ENCODE measurements at regions not wholly inside any gene's neighbourhood (a gene's known extent, or its start where the extent isn't known, plus 50 kb on each side); places are given as distances from the start of the nearest gene placed in this dataset.

GRCh38 chr16:59567496-59567895, 833.4 kb upstream of the GOT2 start:
- peaks cover 1 to 26% (median 11%) of the 10 kb centered on the region in 7 donors for H3K9me3 Mint-ChIP-seq
- Histone ChIP-seq H3K36me3 (ENCODE audit: control insufficient read depth, insufficient read depth, low read length) (no peaks in the 10 kb centered on the region), H3K4me3 (ENCODE audit: low read depth, low read length) (no peak overlapping the region), H3K4me1 (ENCODE audit: control insufficient read depth, insufficient read depth, low read length, poor library complexity, severe bottlenecking) (no peaks in the 10 kb centered on the region), H3K9me3 (ENCODE audit: control insufficient read depth in 2 of 2, low read length in 2 of 2) (peaks cover 9 to 10% of the 10 kb centered on the region in 2 experiments), H3K27me3 (ENCODE audit: control insufficient read depth, insufficient read depth, low read length) (no peaks in the 10 kb centered on the region), H3K27ac (ENCODE audit: insufficient read depth, low read length, poor library complexity, severe bottlenecking) (no peak overlapping the region)
- H3K36me3 Mint-ChIP-seq: no peaks in the 10 kb centered on the region
- ATAC-seq (ENCODE audit: low read depth in 2 of 2) (no peak), DNase-seq (no peak)
- H3K27ac Mint-ChIP-seq: no peak overlapping the region
- H3K4me3 Mint-ChIP-seq: no peak overlapping the region
- H3K27me3 Mint-ChIP-seq: no peaks in the 10 kb centered on the region
- H3K4me1 Mint-ChIP-seq: no peaks in the 10 kb centered on the region

GRCh38 chr16:59566446-59566845, 832.3 kb upstream of the GOT2 start:
- Histone ChIP-seq H3K36me3 (ENCODE audit: control insufficient read depth, insufficient read depth, low read length) (no peaks in the 10 kb centered on the region), H3K4me3 (ENCODE audit: low read depth, low read length) (no peak overlapping the region), H3K9me3 (ENCODE audit: control insufficient read depth in 2 of 2, low read length in 2 of 2) (peaks cover 4 to 9% of the 10 kb centered on the region in 2 experiments), H3K4me1 (ENCODE audit: control insufficient read depth, insufficient read depth, low read length, poor library complexity, severe bottlenecking) (no peaks in the 10 kb centered on the region), H3K27ac (ENCODE audit: insufficient read depth, low read length, poor library complexity, severe bottlenecking) (no peak overlapping the region), H3K27me3 (ENCODE audit: control insufficient read depth, insufficient read depth, low read length) (no peaks in the 10 kb centered on the region)
- no peak overlapping the region for H3K27ac Mint-ChIP-seq
- no peak for DNase-seq
- H3K9me3 Mint-ChIP-seq: peaks cover 1 to 26% (median 8%) of the 10 kb centered on the region in 7 donors
- no peaks in the 10 kb centered on the region for H3K4me1 Mint-ChIP-seq
- no peak for ATAC-seq (ENCODE audit: low read depth in 2 of 2)
- H3K36me3 Mint-ChIP-seq: no peaks in the 10 kb centered on the region
- no peak overlapping the region for H3K4me3 Mint-ChIP-seq
- H3K27me3 Mint-ChIP-seq: no peaks in the 10 kb centered on the region

- H3K4me3 ChIP-seq (ENCODE audit: low read depth, low read length): no peak overlapping the region
- no peak overlapping the region for H3K4me3 Mint-ChIP-seq
- H3K36me3 ChIP-seq (ENCODE audit: control insufficient read depth, insufficient read depth, low read length): no peaks in the 10 kb centered on the region
- no peak for ATAC-seq (ENCODE audit: low read depth in 2 of 2)
- no peaks in the 10 kb centered on the region for H3K27me3 Mint-ChIP-seq
- H3K4me1 Mint-ChIP-seq: no peaks in the 10 kb centered on the region
- no peak overlapping the region for H3K27ac ChIP-seq (ENCODE audit: insufficient read depth, low read length, poor library complexity, severe bottlenecking)
- DNase-seq: no peak
- peaks cover 1 to 17% (median 4%) of the 10 kb centered on the region in 7 donors for H3K9me3 Mint-ChIP-seq
- no peak overlapping the region for H3K27ac Mint-ChIP-seq
- no peaks in the 10 kb centered on the region for H3K9me3 ChIP-seq (ENCODE audit: control insufficient read depth in 2 of 2, low read length in 2 of 2)
- no peaks in the 10 kb centered on the region for H3K4me1 ChIP-seq (ENCODE audit: control insufficient read depth, insufficient read depth, low read length, poor library complexity, severe bottlenecking)
- H3K27me3 ChIP-seq (ENCODE audit: control insufficient read depth, insufficient read depth, low read length): no peaks in the 10 kb centered on the region
- H3K36me3 Mint-ChIP-seq: no peaks in the 10 kb centered on the region
These were observed 824.6 kb upstream of the GOT2 start for GRCh38 chr16:59558679-59559078.

- Mint-ChIP-seq H3K27me3 (no peaks in the 10 kb centered on the region), H3K9me3 (peaks cover 0 to 40% (median 12%) of the 10 kb centered on the region in 7 donors), H3K4me1 (no peaks in the 10 kb centered on the region), H3K36me3 (no peaks in the 10 kb centered on the region), H3K4me3 (no peak overlapping the region), H3K27ac (no peak overlapping the region)
- DNase-seq: no peak
- H3K4me1 ChIP-seq (ENCODE audit: control insufficient read depth, insufficient read depth, low read length, poor library complexity, severe bottlenecking): no peaks in the 10 kb centered on the region
- no peaks in the 10 kb centered on the region for H3K9me3 ChIP-seq (ENCODE audit: control insufficient read depth in 2 of 2, low read length in 2 of 2)
- ATAC-seq (ENCODE audit: low read depth in 2 of 2): no peak
- no peaks in the 10 kb centered on the region for H3K36me3 ChIP-seq (ENCODE audit: control insufficient read depth, insufficient read depth, low read length)
- no peak overlapping the region for H3K27ac ChIP-seq (ENCODE audit: insufficient read depth, low read length, poor library complexity, severe bottlenecking)
- H3K4me3 ChIP-seq (ENCODE audit: low read depth, low read length): no peak overlapping the region
- no peaks in the 10 kb centered on the region for H3K27me3 ChIP-seq (ENCODE audit: control insufficient read depth, insufficient read depth, low read length)
These were observed 818.0 kb upstream of the GOT2 start for GRCh38 chr16:59552164-59552563.

GRCh38 chr16:59545721-59546120, 811.6 kb upstream of the GOT2 start:
- H3K36me3 ChIP-seq (ENCODE audit: control insufficient read depth, insufficient read depth, low read length): no peaks in the 10 kb centered on the region
- no peak overlapping the region for H3K4me3 Mint-ChIP-seq
- peaks cover 2 to 25% (median 9%) of the 10 kb centered on the region in 7 donors for H3K9me3 Mint-ChIP-seq
- H3K36me3 Mint-ChIP-seq: no peaks in the 10 kb centered on the region
- H3K27ac Mint-ChIP-seq: no peak overlapping the region
- no peaks in the 10 kb centered on the region for H3K9me3 ChIP-seq (ENCODE audit: control insufficient read depth in 2 of 2, low read length in 2 of 2)
- no peaks in the 10 kb centered on the region for H3K4me1 ChIP-seq (ENCODE audit: control insufficient read depth, insufficient read depth, low read length, poor library complexity, severe bottlenecking)
- no peak overlapping the region for H3K4me3 ChIP-seq (ENCODE audit: low read depth, low read length)
- ATAC-seq (ENCODE audit: low read depth in 2 of 2) (no peak), DNase-seq (no peak)
- H3K27ac ChIP-seq (ENCODE audit: insufficient read depth, low read length, poor library complexity, severe bottlenecking): no peak overlapping the region
- no peaks in the 10 kb centered on the region for H3K27me3 Mint-ChIP-seq
- no peaks in the 10 kb centered on the region for H3K4me1 Mint-ChIP-seq
- no peaks in the 10 kb centered on the region for H3K27me3 ChIP-seq (ENCODE audit: control insufficient read depth, insufficient read depth, low read length)

GRCh38 chr16:59543641-59544040, 809.5 kb upstream of the GOT2 start:
- Mint-ChIP-seq H3K27me3 (no peaks in the 10 kb centered on the region), H3K27ac (no peak overlapping the region), H3K4me3 (no peak overlapping the region), H3K4me1 (no peaks in the 10 kb centered on the region), H3K36me3 (no peaks in the 10 kb centered on the region), H3K9me3 (peaks cover 2 to 32% (median 12%) of the 10 kb centered on the region in 7 donors)
- H3K36me3 ChIP-seq (ENCODE audit: control insufficient read depth, insufficient read depth, low read length): no peaks in the 10 kb centered on the region
- H3K9me3 ChIP-seq (ENCODE audit: control insufficient read depth in 2 of 2, low read length in 2 of 2): no peaks in the 10 kb centered on the region
- H3K27me3 ChIP-seq (ENCODE audit: control insufficient read depth, insufficient read depth, low read length): no peaks in the 10 kb centered on the region
- H3K4me1 ChIP-seq (ENCODE audit: control insufficient read depth, insufficient read depth, low read length, poor library complexity, severe bottlenecking): no peaks in the 10 kb centered on the region
- no peak for DNase-seq
- no peak for ATAC-seq (ENCODE audit: low read depth in 2 of 2)
- no peak overlapping the region for H3K4me3 ChIP-seq (ENCODE audit: low read depth, low read length)
- H3K27ac ChIP-seq (ENCODE audit: insufficient read depth, low read length, poor library complexity, severe bottlenecking): no peak overlapping the region

GRCh38 chr16:59540621-59541020, 806.5 kb upstream of the GOT2 start:
- peaks cover 0 to 26% (median 8%) of the 10 kb centered on the region in 7 donors for H3K9me3 Mint-ChIP-seq
- H3K4me1 Mint-ChIP-seq: no peaks in the 10 kb centered on the region
- no peak overlapping the region for H3K4me3 Mint-ChIP-seq
- no peaks in the 10 kb centered on the region for H3K27me3 Mint-ChIP-seq
- Histone ChIP-seq H3K27me3 (ENCODE audit: control insufficient read depth, insufficient read depth, low read length) (no peaks in the 10 kb centered on the region), H3K9me3 (ENCODE audit: control insufficient read depth in 2 of 2, low read length in 2 of 2) (no peaks in the 10 kb centered on the region), H3K4me3 (ENCODE audit: low read depth, low read length) (no peak overlapping the region), H3K4me1 (ENCODE audit: control insufficient read depth, insufficient read depth, low read length, poor library complexity, severe bottlenecking) (no peaks in the 10 kb centered on the region), H3K27ac (ENCODE audit: insufficient read depth, low read length, poor library complexity, severe bottlenecking) (no peak overlapping the region), H3K36me3 (ENCODE audit: control insufficient read depth, insufficient read depth, low read length) (no peaks in the 10 kb centered on the region)
- DNase-seq (no peak), ATAC-seq (ENCODE audit: low read depth in 2 of 2) (no peak)
- no peaks in the 10 kb centered on the region for H3K36me3 Mint-ChIP-seq
- no peak overlapping the region for H3K27ac Mint-ChIP-seq

GRCh38 chr16:59535298-59535697, 801.2 kb upstream of the GOT2 start:
- Mint-ChIP-seq H3K36me3 (no peaks in the 10 kb centered on the region), H3K4me3 (no peak overlapping the region), H3K27ac (no peak overlapping the region), H3K4me1 (no peaks in the 10 kb centered on the region), H3K27me3 (no peaks in the 10 kb centered on the region), H3K9me3 (peaks cover 1 to 35% (median 9%) of the 10 kb centered on the region in 7 donors)
- ATAC-seq (ENCODE audit: low read depth in 2 of 2) (no peak), DNase-seq (no peak)
- Histone ChIP-seq H3K27me3 (ENCODE audit: control insufficient read depth, insufficient read depth, low read length) (no peaks in the 10 kb centered on the region), H3K4me3 (ENCODE audit: low read depth, low read length) (no peak overlapping the region), H3K36me3 (ENCODE audit: control insufficient read depth, insufficient read depth, low read length) (no peaks in the 10 kb centered on the region), H3K27ac (ENCODE audit: insufficient read depth, low read length, poor library complexity, severe bottlenecking) (no peak overlapping the region), H3K4me1 (ENCODE audit: control insufficient read depth, insufficient read depth, low read length, poor library complexity, severe bottlenecking) (no peaks in the 10 kb centered on the region), H3K9me3 (ENCODE audit: control insufficient read depth in 2 of 2, low read length in 2 of 2) (peaks cover 0 to 2% of the 10 kb centered on the region in 2 experiments)

All from CD4-positive, CD25-positive, alpha-beta regulatory T cell (primary cell).